Spleen (tissue), 11 donors: ENCODE measurements at regions not wholly inside any gene's neighbourhood (a gene's known extent, or its start where the extent isn't known, plus 50 kb on each side); places are given as distances from the start of the nearest gene placed in this dataset.

Experiments
- DNase-seq: peaks from one replicate; pipeline ENCODE4 v3.0.0-alpha.2; 2020
- H3K27ac ChIP-seq, 8 donors: fragments of 200-600 bp; sonication (generic) in 7 of 8; 1 replicate in 4 of 8; 2 replicates in 4 of 8; pipeline versions ENCODE4 v1.5.0 to v1.8.0; 2016 to 2021; ENCODE audit warnings: inconsistent platforms in 4 of 8, mild to moderate bottlenecking in 4 of 8, moderate library complexity in 1 of 8
- H3K27me3 ChIP-seq, 7 donors: fragments of 200-600 bp; sonication (generic) in 6 of 7; replicated peaks in 1 of 7; 1 replicate in 4 of 7; 2 replicates in 3 of 7; pipeline versions ENCODE4 v1.5.0 to v1.8.0; 2016 to 2021; ENCODE audit warnings: inconsistent platforms in 3 of 7, mild to moderate bottlenecking in 1 of 7
- H3K36me3 ChIP-seq, 6 donors: fragments of 200-600 bp; sonication (generic) in 5 of 6; 1 replicate in 4 of 6; 2 replicates in 2 of 6; pipeline versions ENCODE4 v1.5.0 to v1.8.0; 2016 to 2021; ENCODE audit warnings: inconsistent platforms in 2 of 6
- H3K4me1 ChIP-seq, 6 donors: fragments of 200-600 bp; sonication (generic) in 5 of 6; 1 replicate in 3 of 6; 2 replicates in 3 of 6; pipeline versions ENCODE4 v1.5.0 to v1.8.0; 2016 to 2021; ENCODE audit warnings: inconsistent platforms in 3 of 6
- H3K4me3 ChIP-seq, 8 donors: fragments of 200-600 bp; sonication (generic) in 7 of 8; 1 replicate in 4 of 8; 2 replicates in 4 of 8; pipeline versions ENCODE4 v1.5.0 to v1.8.0; 2016 to 2021; ENCODE audit warnings: inconsistent platforms in 4 of 8, mild to moderate bottlenecking in 4 of 8, moderate library complexity in 2 of 8
- H3K9me3 ChIP-seq, 8 donors: fragments of 200-600 bp; sonication (generic) in 7 of 8; 1 replicate in 4 of 8; 2 replicates in 4 of 8; pipeline versions ENCODE4 v1.5.0 to v1.8.0; 2016 to 2021; ENCODE audit warnings: inconsistent platforms in 4 of 8
- POLR2A ChIP-seq, 3 donors: fragments of 450-650 bp; IDR thresholded peaks; one replicate each; pipeline ENCODE4 v1.5.1; 2017; ENCODE audit warnings: antibody characterized with exemption in 3 of 3, mild to moderate bottlenecking in 1 of 3
- POLR2AphosphoS5 ChIP-seq, 3 donors: sonication (generic); formaldehyde crosslinking; IDR thresholded peaks; one replicate each; pipeline ENCODE4 v1.5.1; 2017; ENCODE audit warnings: antibody characterized with exemption in 3 of 3
- WGBS, 5 donors: extraction: QIAGEN DNeasy Blood & Tissue Kit in 3 of 5; methylation state at CpG; one replicate each; pipeline versions ENCODE4 v1.1.5 to v1.1.7; 2013 to 2018; 5-methylcytosine and 5-hydroxymethylcytosine counted together
- intact Hi-C: fragments of 100-400 bp; cut with DNase I; formaldehyde crosslinking; loops from one replicate; pipeline ENCODE4 v1.15.0; 2023; ENCODE audit warnings: low total_unique reads
- TF ChIP-seq, protein P1 (sequence below), 11 experiments: fragments of 200-600 bp in 7 of 11; fragments of 450-650 bp in 4 of 11; sonication (generic) in 4 of 11; IDR thresholded peaks in 8 of 11; conservative IDR thresholded peaks in 3 of 11; 1 replicate in 7 of 11; 2 replicates in 4 of 11; pipeline versions ENCODE4 v1.4.0 to v1.8.0; 2016 to 2021; ENCODE audit warnings: antibody characterized with exemption in 11 of 11, inconsistent platforms in 4 of 11, mild to moderate bottlenecking in 1 of 11
- donor health status: healthy with polysubstance abuse.
- donor health status: DM: no; HTN: no; CAD: no; lungs with moderate emphysema.
- donor health status: DM: no; HTN: no; CAD: no.
- donor health status: Bipolar disorder and iron deficiency.
- donor health status: healthy.
- donor health status: DM: no; HTN: no; CAD: no.
- donor health status: DM: yes; HTN: yes; CAD: no.

DNA sequence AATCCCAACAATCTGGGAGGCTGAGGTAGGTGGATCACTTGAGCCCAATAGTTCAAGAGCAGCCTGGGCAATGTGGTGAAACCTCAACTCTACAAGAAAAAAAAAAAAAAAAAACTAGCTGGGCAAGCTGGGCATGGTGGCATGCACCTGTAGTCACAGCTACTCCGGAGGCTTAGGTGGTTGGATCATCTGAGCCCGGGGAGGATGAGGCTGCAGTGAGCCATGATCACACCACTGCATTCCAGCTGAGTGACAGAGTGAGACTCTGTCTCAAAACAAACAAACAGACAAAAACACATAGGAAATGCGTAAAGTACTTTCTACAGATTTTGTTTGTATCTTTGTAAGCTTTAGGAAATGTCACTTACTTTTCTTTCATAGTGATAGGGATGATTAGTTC lies 307.2 kb upstream of the NR3C2 start:
- TF ChIP-seq, protein P1, sequence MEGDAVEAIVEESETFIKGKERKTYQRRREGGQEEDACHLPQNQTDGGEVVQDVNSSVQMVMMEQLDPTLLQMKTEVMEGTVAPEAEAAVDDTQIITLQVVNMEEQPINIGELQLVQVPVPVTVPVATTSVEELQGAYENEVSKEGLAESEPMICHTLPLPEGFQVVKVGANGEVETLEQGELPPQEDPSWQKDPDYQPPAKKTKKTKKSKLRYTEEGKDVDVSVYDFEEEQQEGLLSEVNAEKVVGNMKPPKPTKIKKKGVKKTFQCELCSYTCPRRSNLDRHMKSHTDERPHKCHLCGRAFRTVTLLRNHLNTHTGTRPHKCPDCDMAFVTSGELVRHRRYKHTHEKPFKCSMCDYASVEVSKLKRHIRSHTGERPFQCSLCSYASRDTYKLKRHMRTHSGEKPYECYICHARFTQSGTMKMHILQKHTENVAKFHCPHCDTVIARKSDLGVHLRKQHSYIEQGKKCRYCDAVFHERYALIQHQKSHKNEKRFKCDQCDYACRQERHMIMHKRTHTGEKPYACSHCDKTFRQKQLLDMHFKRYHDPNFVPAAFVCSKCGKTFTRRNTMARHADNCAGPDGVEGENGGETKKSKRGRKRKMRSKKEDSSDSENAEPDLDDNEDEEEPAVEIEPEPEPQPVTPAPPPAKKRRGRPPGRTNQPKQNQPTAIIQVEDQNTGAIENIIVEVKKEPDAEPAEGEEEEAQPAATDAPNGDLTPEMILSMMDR (IDR thresholded peaks at IDR 0.05 in 8 of 11, conservative IDR thresholded peaks at IDR 0.05 in 3 of 11), result no peak
- TF ChIP-seq POLR2A (IDR thresholded peaks at IDR 0.05) (no peak), POLR2AphosphoS5 (IDR thresholded peaks at IDR 0.05) (no peak)
- Histone ChIP-seq H3K9me3 (no peaks in the 10 kb centered on the region), H3K27me3 (no peaks in the 10 kb centered on the region), H3K4me3 (no peak overlapping the region), H3K4me1 (no peaks in the 10 kb centered on the region), H3K36me3 (no peaks in the 10 kb centered on the region), H3K27ac (no peak overlapping the region)
- intact Hi-C loops, result no loop called here
- no peak for DNase-seq
- 81 to 88% (median 85%) methylated on average over 3 of the region's 3 CpGs for WGBS, 5 donors

- 54 to 82% (median 62%) methylated on average over 4 of the region's 4 CpGs for WGBS, 5 donors
- no peaks in the 10 kb centered on the region for H3K9me3 ChIP-seq
- H3K36me3 ChIP-seq, result no peaks in the 10 kb centered on the region
- DNase-seq, result no peak
- H3K27me3 ChIP-seq, result no peaks in the 10 kb centered on the region
- no peaks in the 10 kb centered on the region for H3K4me1 ChIP-seq
- H3K27ac ChIP-seq, result no peak overlapping the region
- intact Hi-C loops, result no loop called here
- no peak overlapping the region for H3K4me3 ChIP-seq
- no peak for TF ChIP-seq POLR2A (IDR thresholded peaks at IDR 0.05)
- no peak for TF ChIP-seq POLR2AphosphoS5 (IDR thresholded peaks at IDR 0.05)
- TF ChIP-seq, protein P1 (IDR thresholded peaks at IDR 0.05 in 8 of 11, conservative IDR thresholded peaks at IDR 0.05 in 3 of 11), result no peak
These were observed 305.6 kb upstream of the NR3C2 start for GRCh38 chr4:148747721-148748268.

DNA sequence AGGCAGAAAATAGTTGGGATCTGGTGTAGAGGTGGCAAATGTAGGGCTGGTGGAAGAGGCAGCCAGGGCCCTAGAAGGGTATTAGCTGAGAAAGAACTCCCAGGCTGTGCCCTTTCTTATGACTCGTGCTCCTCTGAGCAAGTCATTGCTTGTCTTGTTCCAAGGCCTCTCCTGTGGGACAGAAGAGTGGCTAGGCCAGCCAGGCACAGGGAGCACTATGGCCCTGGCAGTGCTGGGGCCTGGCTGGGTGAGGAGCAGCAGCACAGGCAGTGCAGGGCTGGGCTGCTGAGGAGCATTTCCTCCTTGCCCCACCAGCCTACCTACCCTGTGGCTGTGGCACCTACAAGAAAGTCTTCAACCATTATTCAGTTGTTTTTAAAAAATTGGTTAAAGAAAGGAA lies 298.5 kb upstream of the NR3C2 start:
- intact Hi-C loops, result no loop called here
- WGBS, 5 donors, result 50 to 92% (median 72%) methylated on average over 1 of the region's 1 CpG
- H3K27ac ChIP-seq, result no peak overlapping the region
- H3K4me1 ChIP-seq, result no peaks in the 10 kb centered on the region
- TF ChIP-seq POLR2AphosphoS5 (IDR thresholded peaks at IDR 0.05) (no peak), POLR2A (IDR thresholded peaks at IDR 0.05) (no peak)
- TF ChIP-seq, protein P1 (IDR thresholded peaks at IDR 0.05 in 8 of 11, conservative IDR thresholded peaks at IDR 0.05 in 3 of 11), result no peak
- H3K36me3 ChIP-seq, result no peaks in the 10 kb centered on the region
- H3K4me3 ChIP-seq, result no peak overlapping the region
- no peak for DNase-seq
- H3K27me3 ChIP-seq, result no peaks in the 10 kb centered on the region
- H3K9me3 ChIP-seq, result peaks cover 0 to 3% (median 0%) of the 10 kb centered on the region in 8 donors

DNA sequence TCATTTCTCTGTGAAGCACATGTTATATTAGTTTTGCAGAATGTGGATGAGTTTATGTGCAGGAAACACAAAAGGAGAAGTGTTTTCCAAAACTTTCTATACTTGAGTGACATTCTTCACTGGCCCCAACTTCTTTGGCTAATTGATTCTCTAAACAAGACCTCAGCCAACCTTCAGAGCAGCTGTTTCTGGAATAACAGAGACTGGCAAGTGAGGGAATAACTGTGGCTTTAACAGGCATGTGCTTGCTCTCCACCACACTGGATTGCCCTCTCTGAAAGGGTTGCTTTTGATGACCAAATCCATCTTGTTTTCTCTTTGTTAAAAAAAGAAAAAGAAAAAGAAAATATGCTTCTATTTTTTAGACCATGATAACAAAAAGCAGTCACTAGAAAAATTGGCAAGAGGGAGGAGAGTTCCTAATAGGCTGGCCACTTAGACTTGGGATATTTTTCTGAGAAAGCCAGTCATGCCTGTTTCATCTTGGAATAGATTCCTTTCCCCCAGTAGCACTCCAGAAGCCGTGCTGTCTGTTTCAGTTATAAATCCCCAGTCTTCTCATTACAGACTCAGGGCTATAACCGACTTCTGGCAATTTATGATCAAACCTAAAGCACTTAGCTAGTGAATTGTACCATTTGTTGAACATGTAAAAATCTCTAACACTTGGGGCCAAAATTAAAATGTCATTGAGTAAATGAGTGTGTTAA lies 295.0 kb upstream of the NR3C2 start:
- intact Hi-C loops, result no loop called here
- Histone ChIP-seq H3K4me3 (no peak overlapping the region), H3K9me3 (peaks cover 0 to 3% (median 0%) of the 10 kb centered on the region in 8 donors), H3K27me3 (no peaks in the 10 kb centered on the region), H3K36me3 (no peaks in the 10 kb centered on the region), H3K27ac (no peak overlapping the region), H3K4me1 (no peaks in the 10 kb centered on the region)
- no peak for DNase-seq
- 66 to 79% (median 75%) methylated on average over 2 of the region's 2 CpGs for WGBS, 5 donors
- TF ChIP-seq POLR2A (IDR thresholded peaks at IDR 0.05) (no peak), POLR2AphosphoS5 (IDR thresholded peaks at IDR 0.05) (no peak)
- TF ChIP-seq, protein P1 (IDR thresholded peaks at IDR 0.05 in 8 of 11, conservative IDR thresholded peaks at IDR 0.05 in 3 of 11), result no peak
